PFSK-1 (cell line): ENCODE measurements at regions not wholly inside any gene's neighbourhood (a gene's known extent, or its start where the extent isn't known, plus 50 kb on each side); places are given as distances from the start of the nearest gene placed in this dataset.

Experiments
- FOXP2 ChIP-seq: optimal IDR thresholded peaks from 2 replicates; pipeline ENCODE3; 2011; ENCODE audit warnings: borderline replicate concordance, control low read depth, inconsistent platforms; ENCODE audit not compliant: insufficient read depth; ENCODE audit errors: extremely low read length, extremely low read depth
- POLR2AphosphoS5 ChIP-seq: IDR thresholded peaks from 2 replicates; pipeline ENCODE4 v1.6.1; 2012; ENCODE audit warnings: low read depth, mild to moderate bottlenecking, control low read depth, low read length, moderate library complexity
- REST ChIP-seq, 2 experiments: IDR thresholded peaks; 2 replicates each; pipeline versions ENCODE4 v1.6.1 to v1.8.0; 2011 to 2012; ENCODE audit warnings: low read depth in 2 of 2, low read length in 2 of 2, control low read depth in 1 of 2, inconsistent platforms in 1 of 2, mild to moderate bottlenecking in 1 of 2, moderate library complexity in 1 of 2; ENCODE audit not compliant: insufficient read depth in 1 of 2
- SIN3A ChIP-seq: IDR thresholded peaks from 2 replicates; pipeline ENCODE4 v1.6.1; 2012; ENCODE audit warnings: mild to moderate bottlenecking, low read length, moderate library complexity, borderline replicate concordance; ENCODE audit not compliant: insufficient read depth
- TAF1 ChIP-seq: IDR thresholded peaks from 2 replicates; pipeline ENCODE4 v1.6.1; 2012; ENCODE audit warnings: low read length, control low read depth, borderline replicate concordance; ENCODE audit not compliant: insufficient read depth

GRCh38 chr7:115410972-115411686 lies 489.2 kb downstream of the MDFIC start:
- TF ChIP-seq TAF1 (no peak), REST (IDR thresholded peaks at IDR 0.05; ENCODE audit: insufficient read depth in 1 of 2, low read depth in 2 of 2, low read length in 2 of 2) (no peak), FOXP2 (no peak), POLR2AphosphoS5 (no peak), SIN3A (no peak)

DNA sequence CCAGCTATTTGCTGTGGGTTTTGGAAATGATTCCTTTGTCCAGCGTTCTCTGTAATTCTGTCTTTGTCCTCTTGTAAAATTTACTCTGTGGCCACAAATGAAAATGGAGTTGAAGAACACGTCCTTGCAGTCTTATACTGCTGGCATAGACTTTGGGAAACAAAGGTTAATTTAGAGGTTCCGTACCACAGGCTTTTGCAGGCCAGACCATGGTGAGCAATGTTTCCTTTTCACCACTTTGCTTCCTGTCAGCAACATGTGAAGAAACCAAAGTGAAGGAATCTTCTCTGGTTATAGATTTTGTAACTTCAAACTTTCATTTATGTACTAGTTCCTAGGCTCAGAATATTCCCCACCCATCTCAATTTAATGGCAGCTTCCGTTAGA lies 488.5 kb downstream of the MDFIC start:
- no peak for TF ChIP-seq REST (IDR thresholded peaks at IDR 0.05; ENCODE audit: insufficient read depth in 1 of 2, low read depth in 2 of 2, low read length in 2 of 2)
- no peak for TF ChIP-seq POLR2AphosphoS5
- no peak for TF ChIP-seq TAF1
- TF ChIP-seq FOXP2, result no peak
- TF ChIP-seq SIN3A, result no peak

DNA sequence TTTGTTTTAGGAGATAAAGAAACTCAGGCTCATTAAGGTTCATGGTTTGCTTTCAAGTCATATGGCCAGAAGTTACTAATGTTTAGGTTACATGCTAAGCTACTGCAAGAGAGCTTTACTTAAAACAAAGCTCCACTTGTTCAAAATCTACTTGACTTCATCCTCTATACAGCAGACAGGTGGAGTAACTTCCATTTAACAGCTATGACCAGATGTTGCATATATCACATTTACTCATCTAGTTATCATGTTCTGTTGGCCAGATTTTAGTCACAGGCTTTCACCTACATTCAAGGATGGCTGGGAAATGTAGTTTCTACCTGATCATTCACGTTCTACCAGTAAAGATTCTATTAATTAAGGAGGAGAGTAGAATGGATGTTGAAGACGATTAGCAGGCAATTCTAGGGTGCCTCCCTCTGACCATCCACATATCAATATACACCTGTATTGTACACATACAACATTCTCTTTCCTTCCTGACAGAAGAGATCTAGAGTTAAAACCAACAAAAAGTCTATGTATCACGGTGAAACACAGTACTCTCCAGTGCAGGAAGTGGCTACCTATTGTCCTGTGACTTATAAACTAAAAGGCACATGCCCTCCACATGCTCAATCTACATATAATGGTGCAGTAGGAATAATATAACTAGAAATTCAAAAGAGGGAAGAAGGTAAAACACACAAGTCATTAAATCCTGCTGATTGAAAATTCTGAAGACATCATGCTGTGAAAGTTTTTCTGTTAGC lies 488.0 kb downstream of the MDFIC start:
- TF ChIP-seq FOXP2 (no peak), SIN3A (no peak), POLR2AphosphoS5 (no peak), REST (IDR thresholded peaks at IDR 0.05; ENCODE audit: insufficient read depth in 1 of 2, low read depth in 2 of 2, low read length in 2 of 2) (no peak), TAF1 (no peak)

DNA sequence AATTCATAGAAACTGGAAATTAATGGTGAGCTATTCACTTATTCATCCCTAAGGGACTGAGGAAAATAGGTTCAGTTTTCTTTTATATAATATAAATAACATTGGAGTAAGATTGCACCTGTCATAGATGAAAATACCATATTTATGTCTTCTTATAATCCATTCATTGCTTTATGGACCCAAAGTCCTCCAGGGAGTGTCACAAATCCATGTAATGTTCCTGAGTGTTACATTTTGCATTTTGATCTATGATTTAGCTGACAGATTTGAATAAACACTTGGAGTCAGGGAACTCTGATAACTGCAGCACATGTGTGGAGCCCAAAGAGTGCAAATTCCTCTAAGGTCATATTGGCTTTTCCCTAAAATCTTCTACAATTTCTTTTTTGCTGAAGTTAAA lies 484.3 kb downstream of the MDFIC start:
- no peak for TF ChIP-seq SIN3A
- no peak for TF ChIP-seq FOXP2
- no peak for TF ChIP-seq POLR2AphosphoS5
- no peak for TF ChIP-seq REST (IDR thresholded peaks at IDR 0.05; ENCODE audit: insufficient read depth in 1 of 2, low read depth in 2 of 2, low read length in 2 of 2)
- TF ChIP-seq TAF1, result no peak
